OCI-LY7 (cell line): ENCODE measurements at regions not wholly inside any gene's neighbourhood (a gene's known extent, or its start where the extent isn't known, plus 50 kb on each side); places are given as distances from the start of the nearest gene placed in this dataset.

Source experiments
- CTCF ChIP-seq: fragments of 200-600 bp; sonication (generic); conservative IDR thresholded peaks from 2 replicates; pipeline ENCODE4 v1.5.1; 2014; ENCODE audit warnings: mild to moderate bottlenecking, antibody characterized with exemption, low read length, moderate library complexity, mixed read lengths
- EZH2phosphoT487 ChIP-seq: fragments of 200-600 bp; sonication (generic); IDR thresholded peaks from 2 replicates; pipeline ENCODE4 v1.6.1; 2018; ENCODE audit warnings: low read depth, borderline replicate concordance, mild to moderate bottlenecking, mixed run types, antibody characterized with exemption, low read length, moderate library complexity, mixed read lengths

GRCh38 chr1:4460052-4460451, 194.4 kb upstream of the AJAP1 start:
- TF ChIP-seq CTCF: no peak
- no peak for TF ChIP-seq EZH2phosphoT487
